AG04450 (cell line): ENCODE measurements at regions not wholly inside any gene's neighbourhood (a gene's known extent, or its start where the extent isn't known, plus 50 kb on each side); places are given as distances from the start of the nearest gene placed in this dataset.

ENCODE experiments used
- CTCF ChIA-PET: fragments of 300-600, 350-600 bp; formaldehyde crosslinking; extraction: SDS; loops from one replicate; lab custom pipeline; 2022; ENCODE audit warnings: antibody characterized with exemption, inconsistent platforms; lab: Charles Lee
- POLR2A ChIA-PET: fragments of 350-600 bp; formaldehyde crosslinking; extraction: SDS; loops from one replicate; lab custom pipeline; 2021; ENCODE audit warnings: antibody characterized with exemption, inconsistent platforms; lab: Yijun Ruan, JAX
- DNase-seq: peaks from one replicate; pipeline ENCODE4 v3.0.0-alpha.2; 2011; ENCODE audit warnings: low read depth, low spot score
- H3K27ac ChIP-seq: one replicate; pipeline ENCODE4 v1.5.1; 2012; ENCODE audit warnings: low read depth, low read length, control low read depth
- H3K27me3 ChIP-seq: one replicate; pipeline ENCODE4 v1.6.0; 2012; ENCODE audit warnings: low read length; ENCODE audit not compliant: control insufficient read depth, insufficient read depth
- H3K4me3 ChIP-seq: 2 replicates; pipeline ENCODE4 v1.5.1; 2011; ENCODE audit warnings: mild to moderate bottlenecking, low read depth, low read length, control low read depth
- H3K9me3 ChIP-seq: 2 replicates; pipeline ENCODE4 v1.5.1; 2012; ENCODE audit warnings: low read length; ENCODE audit not compliant: control insufficient read depth, insufficient read depth
- CTCF ChIP-seq: IDR thresholded peaks from 2 replicates; pipeline ENCODE4 v1.5.1; 2011; ENCODE audit warnings: low read depth, low read length, control low read depth, inconsistent platforms

- CTCF ChIA-PET = no interaction called here
- Histone ChIP-seq H3K27ac (no peak overlapping the region), H3K4me3 (no peak overlapping the region), H3K27me3 (no peaks in the 10 kb centered on the region), H3K9me3 (peaks cover 6% of the 10 kb centered on the region)
- DNase-seq = no peak
- POLR2A ChIA-PET = no interaction called here
- TF ChIP-seq CTCF = peak; percentile 40
Measured at GRCh38 chr3:94862703-94863102, 799.8 kb downstream of the NSUN3 start.

GRCh38 chr3:94869059-94869547, 806.2 kb downstream of the NSUN3 start:
- H3K9me3 ChIP-seq = peaks cover 9% of the 10 kb centered on the region
- H3K27ac ChIP-seq = no peak overlapping the region
- no peak for TF ChIP-seq CTCF
- ChIA-PET CTCF (no interaction called here), POLR2A (no interaction called here)
- DNase-seq = no peak
- H3K27me3 ChIP-seq = no peaks in the 10 kb centered on the region
- H3K4me3 ChIP-seq = no peak overlapping the region

GRCh38 chr3:94873751-94874150, 810.9 kb downstream of the NSUN3 start:
- ChIA-PET CTCF (no interaction called here), POLR2A (no interaction called here)
- Histone ChIP-seq H3K9me3 (peaks cover 17% of the 10 kb centered on the region), H3K27me3 (no peaks in the 10 kb centered on the region), H3K4me3 (no peak overlapping the region), H3K27ac (no peak overlapping the region)
- no peak for DNase-seq
- no peak for TF ChIP-seq CTCF

GRCh38 chr3:94875149-94875548, 812.3 kb downstream of the NSUN3 start:
- Histone ChIP-seq H3K4me3 (no peak overlapping the region), H3K27me3 (no peaks in the 10 kb centered on the region), H3K27ac (no peak overlapping the region), H3K9me3 (peaks cover 17% of the 10 kb centered on the region)
- CTCF ChIA-PET = no interaction called here
- DNase-seq = no peak
- POLR2A ChIA-PET = no interaction called here
- TF ChIP-seq CTCF = no peak

- H3K4me3 ChIP-seq = no peak overlapping the region
- CTCF ChIA-PET = no interaction called here
- no peak for DNase-seq
- H3K9me3 ChIP-seq = no peaks in the 10 kb centered on the region; the same call in 1 of the 2 replicates
- POLR2A ChIA-PET = no interaction called here
- no peak overlapping the region for H3K27ac ChIP-seq
- TF ChIP-seq CTCF = no peak
- no peaks in the 10 kb centered on the region for H3K27me3 ChIP-seq
Measured at GRCh38 chr3:94887065-94887464, 824.2 kb downstream of the NSUN3 start.
